ENCODE measurements at regions not wholly inside any gene's neighbourhood (a gene's known extent, or its start where the extent isn't known, plus 50 kb on each side); places are given as distances from the start of the nearest gene placed in this dataset.

DNA sequence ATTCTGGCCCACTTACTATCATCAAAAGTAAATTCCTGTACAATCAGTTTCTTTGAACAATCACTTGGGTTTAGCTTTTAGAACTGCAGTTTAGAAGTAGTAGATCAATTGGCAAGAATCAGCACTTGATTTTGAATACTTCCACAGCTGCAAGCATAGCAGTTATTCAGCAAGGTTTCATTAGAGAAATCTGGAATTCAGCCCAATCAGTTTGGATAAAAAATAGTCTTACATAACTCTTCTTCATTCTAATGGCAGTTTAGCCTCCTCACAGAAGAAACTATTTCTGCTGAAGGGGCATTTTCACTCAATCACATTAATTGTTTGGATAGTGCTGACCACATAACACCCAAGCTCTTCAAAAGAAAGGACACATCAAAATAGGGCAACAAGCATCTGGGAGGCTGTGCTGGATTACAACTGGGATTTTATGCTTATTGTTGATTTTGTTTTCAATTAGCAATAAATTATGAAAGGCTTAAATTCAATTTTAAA lies 336.2 kb upstream of the PDE4D start:
- TF ChIP-seq CTCF (IDR thresholded peaks at IDR 0.05; ENCODE audit: unreplicated experiment in 3 of 3), result no peak
- no peak overlapping the region for H3K4me3 Mint-ChIP-seq
- H3K9me3 Mint-ChIP-seq, result no peaks in the 10 kb centered on the region
- peaks cover 19% of the 10 kb centered on the region for H3K4me1 Mint-ChIP-seq
- no peaks in the 10 kb centered on the region for H3K27me3 Mint-ChIP-seq (ENCODE audit: low read depth)
- no peaks in the 10 kb centered on the region for H3K36me3 Mint-ChIP-seq (ENCODE audit: low read depth)
- peak overlapping the region in 1 of 3 experiments; percentile 27 for H3K27ac Mint-ChIP-seq

DNA sequence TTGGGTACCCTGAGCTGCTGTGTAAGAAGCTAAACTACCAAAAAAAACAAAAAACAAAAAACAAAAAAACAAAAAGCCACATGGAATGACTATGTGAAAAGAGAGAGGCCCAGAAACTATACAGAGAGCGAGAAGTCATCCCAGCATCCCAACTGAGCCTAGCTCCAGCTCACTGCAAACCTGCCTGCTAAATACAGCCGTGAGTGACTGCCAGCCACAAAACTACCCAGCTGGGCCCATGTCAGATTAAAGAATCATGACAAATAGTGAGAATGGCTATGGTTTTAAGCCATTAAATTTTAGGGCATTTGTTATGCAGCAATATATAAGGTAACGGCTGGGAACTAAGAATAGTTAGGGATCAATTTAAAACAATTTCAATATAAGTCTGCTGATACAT lies 335.1 kb upstream of the PDE4D start:
- H3K27me3 Mint-ChIP-seq (ENCODE audit: low read depth), result no peaks in the 10 kb centered on the region

DNA sequence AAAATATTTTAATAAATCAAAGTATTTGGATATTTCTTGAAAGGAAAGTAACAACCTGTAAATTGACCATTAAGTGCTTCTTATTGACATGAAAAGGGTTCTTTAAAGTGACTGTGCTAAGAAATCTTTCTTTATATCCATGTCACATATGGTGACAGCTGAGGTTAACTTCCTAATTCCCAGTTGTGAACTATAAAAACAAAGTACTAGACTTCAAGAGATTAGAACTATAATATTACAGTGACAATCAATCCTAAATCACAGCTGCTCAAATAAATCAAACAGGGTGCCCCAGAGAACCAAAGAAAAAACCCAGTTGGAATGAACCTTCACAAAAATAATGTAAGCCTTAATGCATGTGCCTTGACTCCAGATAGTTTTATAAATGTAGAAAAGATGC lies 332.6 kb upstream of the PDE4D start:
- Mint-ChIP-seq H3K4me1 (peaks cover 19% of the 10 kb centered on the region), H3K9me3 (no peaks in the 10 kb centered on the region), H3K27ac (peak overlapping the region; percentile 44 to 59 (median 51))

More for the DNA sequence above, 335.1 kb upstream of the PDE4D start:
- H3K4me3 Mint-ChIP-seq, result no peak overlapping the region
- H3K27ac Mint-ChIP-seq, result no peak overlapping the region
- H3K9me3 Mint-ChIP-seq, result no peaks in the 10 kb centered on the region
- peaks cover 19% of the 10 kb centered on the region for H3K4me1 Mint-ChIP-seq
- H3K36me3 Mint-ChIP-seq (ENCODE audit: low read depth), result no peaks in the 10 kb centered on the region
- no peak for TF ChIP-seq CTCF (IDR thresholded peaks at IDR 0.05; ENCODE audit: unreplicated experiment in 3 of 3)

DNA sequence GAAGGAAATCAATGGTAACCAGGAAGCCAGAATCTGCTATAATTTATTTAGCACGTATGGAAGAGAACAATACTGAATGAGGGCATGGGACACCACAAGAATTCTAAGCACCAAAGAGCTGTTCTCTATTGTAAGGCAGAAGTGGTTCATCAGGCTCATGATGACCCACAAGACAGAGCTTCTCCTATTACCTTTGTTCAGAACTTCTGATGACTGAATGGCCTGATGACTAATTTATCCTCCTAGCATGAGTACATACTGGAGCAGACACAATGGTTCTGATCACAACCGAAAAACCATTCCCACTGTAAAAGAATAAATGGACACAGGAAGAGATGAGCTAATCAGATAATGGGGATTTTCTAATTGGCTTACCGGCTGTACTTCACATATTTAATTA lies 329.8 kb upstream of the PDE4D start:
- peaks cover 13% of the 10 kb centered on the region for H3K4me1 Mint-ChIP-seq
- H3K27me3 Mint-ChIP-seq (ENCODE audit: low read depth), result no peaks in the 10 kb centered on the region
- H3K27ac Mint-ChIP-seq, result no peak overlapping the region
- H3K36me3 Mint-ChIP-seq (ENCODE audit: low read depth), result no peaks in the 10 kb centered on the region
- no peaks in the 10 kb centered on the region for H3K9me3 Mint-ChIP-seq
- H3K4me3 Mint-ChIP-seq, result no peak overlapping the region
- TF ChIP-seq CTCF (IDR thresholded peaks at IDR 0.05; ENCODE audit: unreplicated experiment in 3 of 3), result no peak

More for the DNA sequence above, 332.6 kb upstream of the PDE4D start:
- TF ChIP-seq CTCF (IDR thresholded peaks at IDR 0.05; ENCODE audit: unreplicated experiment in 3 of 3), result no peak
- H3K36me3 Mint-ChIP-seq (ENCODE audit: low read depth), result no peaks in the 10 kb centered on the region
- H3K4me3 Mint-ChIP-seq, result no peak overlapping the region
- H3K27me3 Mint-ChIP-seq (ENCODE audit: low read depth), result no peaks in the 10 kb centered on the region

GRCh38 chr5:60219921-60220320 lies 326.4 kb upstream of the PDE4D start:
- Mint-ChIP-seq H3K27ac (no peak overlapping the region), H3K27me3 (ENCODE audit: low read depth) (no peaks in the 10 kb centered on the region), H3K9me3 (no peaks in the 10 kb centered on the region), H3K4me3 (no peak overlapping the region), H3K36me3 (ENCODE audit: low read depth) (no peaks in the 10 kb centered on the region), H3K4me1 (no peaks in the 10 kb centered on the region)
- no peak for TF ChIP-seq CTCF (IDR thresholded peaks at IDR 0.05; ENCODE audit: unreplicated experiment in 3 of 3)

GRCh38 chr5:60210810-60211209 lies 317.3 kb upstream of the PDE4D start:
- no peaks in the 10 kb centered on the region for H3K9me3 Mint-ChIP-seq
- no peak overlapping the region for H3K4me3 Mint-ChIP-seq
- H3K27ac Mint-ChIP-seq, result no peak overlapping the region
- no peaks in the 10 kb centered on the region for H3K36me3 Mint-ChIP-seq (ENCODE audit: low read depth)
- peaks cover 3% of the 10 kb centered on the region for H3K27me3 Mint-ChIP-seq (ENCODE audit: low read depth)
- peaks cover 9% of the 10 kb centered on the region for H3K4me1 Mint-ChIP-seq
- no peak for TF ChIP-seq CTCF (IDR thresholded peaks at IDR 0.05; ENCODE audit: unreplicated experiment in 3 of 3)
